IMR-90 (cell line): ENCODE measurements at regions not wholly inside any gene's neighbourhood (a gene's known extent, or its start where the extent isn't known, plus 50 kb on each side); places are given as distances from the start of the nearest gene placed in this dataset.
A peak's percentile ranks its signal among the peaks of the same experiment; 100 is the strongest.

ENCODE experiments used
- ATAC-seq: fragments of 200-7000 bp; cut with Tn5 transposase; 2 replicates; pipeline ENCODE4 v1.9.1; 2020; ENCODE audit warnings: low read depth, mild to moderate bottlenecking, moderate library complexity
- BruUV-seq: library from RNA; stranded (reverse); fragments of 400-500 nt; replicated peaks from 2 replicates; lab custom pipeline; 2021; lab: Mats Ljungman, UMichigan
- CTCF ChIA-PET: fragments of 300-600 bp; formaldehyde crosslinking; extraction: SDS; loops from one replicate; lab custom pipeline; 2021; ENCODE audit warnings: antibody characterized with exemption; lab: Yijun Ruan, JAX
- POLR2A ChIA-PET: fragments of 300-600 bp; sonication (Branson Sonifier 250); formaldehyde crosslinking; loops from one replicate; lab custom pipeline; 2022; ENCODE audit warnings: antibody characterized with exemption; ENCODE audit not compliant: unreplicated experiment; lab: Charles Lee
- DNase-seq: peaks from one replicate; pipeline ENCODE4 v3.0.0; 2013
- H2AFZ ChIP-seq: replicated peaks from 2 replicates; pipeline ENCODE3; 2013; ENCODE audit warnings: low read length, mild to moderate bottlenecking; ENCODE audit not compliant: poor library complexity
- H2AK5ac ChIP-seq: 2 replicates; pipeline ENCODE4 v1.6.1; 2013; ENCODE audit warnings: low read depth, low read length, inconsistent platforms
- H2AK9ac ChIP-seq: replicated peaks from 2 replicates; pipeline ENCODE3; 2013; ENCODE audit warnings: mild to moderate bottlenecking, low read depth, low read length, moderate library complexity; ENCODE audit not compliant: poor library complexity
- H2BK120ac ChIP-seq: 2 replicates; pipeline ENCODE4 v1.6.1; 2013; ENCODE audit warnings: low read depth, low read length, inconsistent platforms
- H2BK15ac ChIP-seq: 3 replicates; pipeline ENCODE4 v1.6.1; 2013; ENCODE audit warnings: low read depth, low read length, inconsistent platforms
- H2BK20ac ChIP-seq: 2 replicates; pipeline ENCODE4 v1.6.1; 2013; ENCODE audit warnings: low read depth, mild to moderate bottlenecking, inconsistent platforms, low read length, moderate library complexity
- H2BK5ac ChIP-seq: 2 replicates; pipeline ENCODE4 v1.6.1; 2013; ENCODE audit warnings: mild to moderate bottlenecking, low read depth, low read length, inconsistent platforms; ENCODE audit not compliant: poor library complexity, severe bottlenecking
- H3K14ac ChIP-seq: replicated peaks from 2 replicates; pipeline ENCODE4 v1.6.1; 2013; ENCODE audit warnings: low read depth, low read length, inconsistent platforms
- H3K18ac ChIP-seq: 2 replicates; pipeline ENCODE4 v1.6.1; 2013; ENCODE audit warnings: low read depth, low read length, control low read depth
- H3K23ac ChIP-seq: 2 replicates; pipeline ENCODE4 v1.6.1; 2013; ENCODE audit warnings: low read depth, low read length, inconsistent platforms
- H3K27ac ChIP-seq: 2 replicates; pipeline ENCODE4 v1.5.1; 2013; ENCODE audit warnings: mild to moderate bottlenecking, control low read depth, low read length; ENCODE audit not compliant: insufficient read depth
- H3K27me3 ChIP-seq: 2 replicates; pipeline ENCODE4 v1.6.1; 2013; ENCODE audit warnings: low read length; ENCODE audit not compliant: control insufficient read depth, insufficient read depth
- H3K36me3 ChIP-seq: 2 replicates; pipeline ENCODE4 v1.6.1; 2013; ENCODE audit warnings: low read length, mixed read lengths; ENCODE audit not compliant: control insufficient read depth, insufficient read depth
- H3K4ac ChIP-seq: 2 replicates; pipeline ENCODE4 v1.6.1; 2013; ENCODE audit warnings: low read depth, low read length, inconsistent platforms
- H3K4me1 ChIP-seq: 2 replicates; pipeline ENCODE4 v1.6.1; 2013; ENCODE audit warnings: low read length, mixed read lengths; ENCODE audit not compliant: control insufficient read depth, insufficient read depth
- H3K4me2 ChIP-seq: 2 replicates; pipeline ENCODE4 v1.6.1; 2013; ENCODE audit warnings: low read depth, mild to moderate bottlenecking, control low read depth, low read length, moderate library complexity
- H3K4me3 ChIP-seq: 2 replicates; pipeline ENCODE4 v1.5.1; 2013; ENCODE audit warnings: low read depth, mild to moderate bottlenecking, control low read depth, low read length, moderate library complexity; ENCODE audit not compliant: insufficient read depth
- H3K56ac ChIP-seq: 2 replicates; pipeline ENCODE4 v1.6.1; 2013; ENCODE audit warnings: low read length, inconsistent platforms; ENCODE audit not compliant: insufficient read depth; ENCODE audit errors: extremely low read depth
- H3K79me1 ChIP-seq, 2 experiments: 2 replicates each; pipeline ENCODE4 v1.6.1; 2013; ENCODE audit warnings: low read length in 2 of 2, inconsistent platforms in 1 of 2, low read depth in 1 of 2
- H3K9ac ChIP-seq: 2 replicates; pipeline ENCODE4 v1.6.1; 2013; ENCODE audit warnings: low read depth, low read length, control low read depth
- H3K9me1 ChIP-seq: 2 replicates; pipeline ENCODE4 v1.6.1; 2013; ENCODE audit warnings: low read length, inconsistent platforms; ENCODE audit not compliant: insufficient read depth
- H3K9me3 ChIP-seq: 2 replicates; pipeline ENCODE4 v1.6.1; 2013; ENCODE audit warnings: low read length; ENCODE audit not compliant: control insufficient read depth, insufficient read depth
- H4K20me1 ChIP-seq: 2 replicates; pipeline ENCODE4 v1.6.1; 2013; ENCODE audit warnings: low read length, inconsistent platforms; ENCODE audit not compliant: insufficient read depth
- H4K5ac ChIP-seq: 2 replicates; pipeline ENCODE4 v1.6.1; 2013; ENCODE audit warnings: mild to moderate bottlenecking, low read depth, low read length, control low read depth
- H4K8ac ChIP-seq, 2 experiments: 2 replicates each; pipeline ENCODE4 v1.6.1; 2013; ENCODE audit warnings: low read depth in 2 of 2, low read length in 2 of 2, control low read depth in 1 of 2, inconsistent platforms in 1 of 2
- H4K91ac ChIP-seq: 2 replicates; pipeline ENCODE4 v1.6.1; 2013; ENCODE audit warnings: low read depth, low read length, inconsistent platforms; ENCODE audit not compliant: insufficient read depth
- BHLHE40 ChIP-seq: fragments of 150-350 bp; IDR thresholded peaks from 2 replicates; pipeline ENCODE4 v1.6.1; 2016; ENCODE audit warnings: mild to moderate bottlenecking, low read depth, low read length
- CEBPB ChIP-seq: IDR thresholded peaks from 2 replicates; pipeline ENCODE4 v1.6.1; 2012; ENCODE audit warnings: low read depth, low read length, improper control_type of control experiment
- CHD1 ChIP-seq: IDR thresholded peaks from 2 replicates; pipeline ENCODE4 v1.6.1; 2012; ENCODE audit warnings: low read depth, low read length, improper control_type of control experiment
- CTCF ChIP-seq: conservative IDR thresholded peaks from 2 replicates; pipeline ENCODE4 v1.5.1; 2012; ENCODE audit warnings: mild to moderate bottlenecking, low read depth, low read length, improper control_type of control experiment
- ELK1 ChIP-seq: fragments of 150-350 bp; IDR thresholded peaks from 2 replicates; pipeline ENCODE4 v1.6.1; 2016; ENCODE audit warnings: low read depth, mild to moderate bottlenecking, low read length, moderate library complexity, borderline replicate concordance
- FOS ChIP-seq: fragments of 150-350 bp; IDR thresholded peaks from 2 replicates; pipeline ENCODE4 v1.6.1; 2016; ENCODE audit warnings: low read depth, low read length
- MAFK ChIP-seq: IDR thresholded peaks from 2 replicates; pipeline ENCODE4 v1.6.1; 2012; ENCODE audit warnings: low read depth, low read length, improper control_type of control experiment
- MAZ ChIP-seq: IDR thresholded peaks from 2 replicates; pipeline ENCODE4 v1.6.1; 2012; ENCODE audit warnings: low read depth, mild to moderate bottlenecking, low read length, improper control_type of control experiment, moderate library complexity, borderline replicate concordance
- MXI1 ChIP-seq: IDR thresholded peaks from 2 replicates; pipeline ENCODE4 v1.6.1; 2012; ENCODE audit warnings: low read depth, mild to moderate bottlenecking, low read length, moderate library complexity, borderline replicate concordance
- NFE2L2 ChIP-seq: fragments of 150-350 bp; IDR thresholded peaks from 2 replicates; pipeline ENCODE4 v1.6.1; 2016; ENCODE audit warnings: low read depth, mild to moderate bottlenecking, low read length
- POLR2A ChIP-seq: IDR thresholded peaks from 2 replicates; pipeline ENCODE4 v1.6.1; 2012; ENCODE audit warnings: mild to moderate bottlenecking, low read depth, low read length
- RAD21 ChIP-seq: IDR thresholded peaks from 2 replicates; pipeline ENCODE4 v1.6.1; 2012; ENCODE audit warnings: low read length, improper control_type of control experiment
- RCOR1 ChIP-seq: IDR thresholded peaks from 2 replicates; pipeline ENCODE4 v1.6.1; 2012; ENCODE audit warnings: mild to moderate bottlenecking, low read length, improper control_type of control experiment; ENCODE audit not compliant: insufficient replicate concordance
- RFX5 ChIP-seq: IDR thresholded peaks from 2 replicates; pipeline ENCODE4 v1.8.0; 2012; ENCODE audit warnings: low read depth, mild to moderate bottlenecking, low read length, moderate library complexity
- SMC3 ChIP-seq: fragments of 150-350 bp; IDR thresholded peaks from 2 replicates; pipeline ENCODE4 v1.6.1; 2016; ENCODE audit warnings: low read depth, mild to moderate bottlenecking, antibody characterized with exemption, low read length, moderate library complexity
- USF2 ChIP-seq: fragments of 150-350 bp; IDR thresholded peaks from 2 replicates; pipeline ENCODE4 v1.6.1; 2017; ENCODE audit warnings: mild to moderate bottlenecking, antibody characterized with exemption, low read length, low read depth
- WGBS, 2 experiments: methylation state at CpG; one replicate each; pipeline versions ENCODE4 v1.1.5 to v1.1.7; 2013; ENCODE audit warnings: missing lambda C conversion rate in 2 of 2; ENCODE audit not compliant: insufficient read length in 1 of 2; ENCODE audit errors: extremely low coverage in 2 of 2; 5-methylcytosine and 5-hydroxymethylcytosine counted together
- dilution Hi-C: fragments of 300-500 bp; cut with HindIII; formaldehyde crosslinking; loops from one replicate; pipeline ENCODE4 v1.14.3; 2018; ENCODE audit warnings: low sequenced_read_pairs; ENCODE audit not compliant: unreplicated experiment
- in situ Hi-C: fragments of 300-500 bp; cut with MboI; formaldehyde crosslinking; loops from 3 replicates; pipeline ENCODE4 v1.14.3; 2019; ENCODE audit warnings: low sequenced_read_pairs, inconsistent platforms, mixed read lengths
- intact Hi-C: fragments of 100-400 bp; cut with micrococcal nuclease; formaldehyde crosslinking; loops from 2 replicates; pipeline ENCODE4 v1.10.0; 2022

- no TSS peak for BruUV-seq
- intact Hi-C loops = no loop called here
- H4K20me1 ChIP-seq = no peaks in the 10 kb centered on the region
- H3K36me3 ChIP-seq = no peaks in the 10 kb centered on the region
- no peak overlapping the region for H2AFZ ChIP-seq
- CTCF ChIA-PET = no interaction called here
- no peak overlapping the region for H4K8ac ChIP-seq
- H2BK20ac ChIP-seq = no peak overlapping the region
- in situ Hi-C loops = loop anchor here (25.0 kb wide), 1 partner anchor 1049 kb away; no protein-coding TSS in a partner anchor
- no peak overlapping the region for H3K9ac ChIP-seq
- TF ChIP-seq MAFK (no peak), RFX5 (no peak), RCOR1 (no peak), FOS (no peak), RAD21 (no peak), POLR2A (no peak), MAZ (no peak), BHLHE40 (no peak), SMC3 (no peak), CTCF (no peak), USF2 (no peak), ELK1 (no peak), CEBPB (no peak), MXI1 (no peak), NFE2L2 (no peak), CHD1 (no peak)
- H2BK15ac ChIP-seq = no peak overlapping the region
- no peaks in the 10 kb centered on the region for H3K27me3 ChIP-seq
- no peak overlapping the region for H4K5ac ChIP-seq
- no peaks in the 10 kb centered on the region for H3K79me1 ChIP-seq
- H3K4ac ChIP-seq = no peak overlapping the region
- H2AK9ac ChIP-seq = no peak overlapping the region
- H2BK5ac ChIP-seq = no peak overlapping the region
- H2BK120ac ChIP-seq = no peak overlapping the region
- no peak overlapping the region for H3K23ac ChIP-seq
- no CpG with 5 or more reads among the region's 3 CpGs for WGBS, 2 experiments
- no peak overlapping the region for H3K56ac ChIP-seq
- no peaks in the 10 kb centered on the region for H3K4me1 ChIP-seq
- no peak for DNase-seq
- H3K9me3 ChIP-seq = no peaks in the 10 kb centered on the region
- no peak overlapping the region for H3K4me2 ChIP-seq
- dilution Hi-C loops = no loop called here
- no peak overlapping the region for H3K18ac ChIP-seq
- POLR2A ChIA-PET = no interaction called here
- no peak overlapping the region for H3K4me3 ChIP-seq
- H2AK5ac ChIP-seq = no peak overlapping the region
- no peak overlapping the region for H3K14ac ChIP-seq
- no peak overlapping the region for H3K27ac ChIP-seq
- no peaks in the 10 kb centered on the region for H3K9me1 ChIP-seq
- no peak overlapping the region for H4K91ac ChIP-seq
- ATAC-seq = peak; percentile 24; the same call in 1 of the 2 replicates
Observed at GRCh38 chr7:41788556-41788955, 85.7 kb upstream of the INHBA start.
